Thoracic aorta (tissue), 2 donors: ENCODE measurements at regions not wholly inside any gene's neighbourhood (a gene's known extent, or its start where the extent isn't known, plus 50 kb on each side); places are given as distances from the start of the nearest gene placed in this dataset.

Experiments
- ATAC-seq: fragments of 150-250 bp; one replicate; pipeline ENCODE4 v1.8.0; 2017; ENCODE audit warnings: low read depth; ENCODE audit not compliant: insufficient number of reproducible peaks, low FRiP score
- DNase-seq: peaks from one replicate; pipeline ENCODE4 v3.0.0-alpha.2; 2020; ENCODE audit warnings: low spot score
- H3K27ac ChIP-seq, 2 donors: fragments of 200-600 bp; sonication (generic); 1 replicate in 1 of 2; 2 replicates in 1 of 2; pipeline ENCODE4 v1.5.1; 2016; ENCODE audit warnings: mild to moderate bottlenecking in 2 of 2, moderate library complexity in 2 of 2
- H3K27me3 ChIP-seq: fragments of 200-600 bp; sonication (generic); replicated peaks from 2 replicates; pipeline ENCODE4 v1.6.0; 2016; ENCODE audit warnings: mild to moderate bottlenecking; ENCODE audit not compliant: insufficient read depth
- H3K36me3 ChIP-seq: fragments of 200-600 bp; sonication (generic); one replicate; pipeline ENCODE4 v1.5.1; 2016
- H3K4me1 ChIP-seq, 2 donors: fragments of 200-600 bp; sonication (generic); 1 replicate in 1 of 2; 2 replicates in 1 of 2; pipeline versions ENCODE4 v1.5.1 to v1.6.0; 2016; ENCODE audit warnings: low read depth in 2 of 2, mild to moderate bottlenecking in 1 of 2; ENCODE audit not compliant: control insufficient read depth in 1 of 2
- H3K4me3 ChIP-seq: fragments of 200-600 bp; sonication (generic); 2 replicates; pipeline ENCODE4 v1.5.1; 2016; ENCODE audit warnings: mild to moderate bottlenecking
- H3K9me3 ChIP-seq: fragments of 200-600 bp; sonication (generic); 2 replicates; pipeline ENCODE4 v1.5.1; 2016
- CTCF ChIP-seq: fragments of 200-600 bp; sonication (generic); IDR thresholded peaks from one replicate; pipeline ENCODE4 v1.5.1; 2019; ENCODE audit warnings: antibody characterized with exemption

DNA sequence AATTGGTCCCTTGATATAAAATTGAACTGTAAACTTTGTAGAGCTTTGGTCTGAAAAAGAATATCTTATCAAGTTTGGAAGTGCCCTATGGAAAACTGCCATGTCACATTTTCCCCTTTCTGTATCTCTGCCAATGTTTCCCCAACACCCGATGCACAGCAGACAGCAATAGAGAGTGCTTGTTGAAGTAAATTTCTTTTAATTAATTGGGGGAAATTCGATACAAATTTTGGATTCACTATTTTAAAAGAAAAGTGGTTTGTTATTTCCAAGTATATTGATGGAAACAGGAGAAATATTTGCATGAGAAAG lies 208.1 kb downstream of the OGFRL1 start:
- ATAC-seq (no peak), DNase-seq (no peak)
- Histone ChIP-seq H3K4me1 (peaks cover 11 to 17% of the 10 kb centered on the region in 2 donors), H3K9me3 (no peaks in the 10 kb centered on the region), H3K36me3 (no peaks in the 10 kb centered on the region), H3K27ac (peak overlapping the region; percentile 77), H3K27me3 (no peaks in the 10 kb centered on the region), H3K4me3 (peak overlapping the region; percentile 67)
- TF ChIP-seq CTCF: no peak

DNA sequence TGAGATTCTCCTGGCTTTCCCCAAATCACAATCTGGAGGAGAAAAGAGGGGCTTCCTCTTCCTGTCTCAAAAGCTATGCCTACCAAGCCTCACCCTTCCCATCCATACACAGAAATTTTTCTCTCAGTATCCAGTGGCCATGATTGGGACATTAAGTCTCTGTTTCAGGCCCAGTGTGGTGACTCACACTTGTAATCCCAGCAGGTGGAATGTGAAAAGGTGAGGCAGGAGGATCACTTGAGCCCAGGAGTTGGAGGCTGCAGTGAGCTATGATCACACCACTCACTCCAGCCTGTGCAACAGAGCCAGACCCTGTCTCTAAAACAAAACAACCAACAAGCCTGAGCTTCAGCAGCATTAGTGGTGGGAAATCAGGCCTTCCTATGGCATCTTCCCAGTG lies 210.0 kb downstream of the OGFRL1 start:
- Histone ChIP-seq H3K4me1 (peaks cover 11 to 17% of the 10 kb centered on the region in 2 donors), H3K36me3 (no peaks in the 10 kb centered on the region), H3K9me3 (no peaks in the 10 kb centered on the region), H3K4me3 (no peak overlapping the region), H3K27ac (no peak overlapping the region), H3K27me3 (no peaks in the 10 kb centered on the region)
- no peak for TF ChIP-seq CTCF
- DNase-seq (no peak), ATAC-seq (no peak)

DNA sequence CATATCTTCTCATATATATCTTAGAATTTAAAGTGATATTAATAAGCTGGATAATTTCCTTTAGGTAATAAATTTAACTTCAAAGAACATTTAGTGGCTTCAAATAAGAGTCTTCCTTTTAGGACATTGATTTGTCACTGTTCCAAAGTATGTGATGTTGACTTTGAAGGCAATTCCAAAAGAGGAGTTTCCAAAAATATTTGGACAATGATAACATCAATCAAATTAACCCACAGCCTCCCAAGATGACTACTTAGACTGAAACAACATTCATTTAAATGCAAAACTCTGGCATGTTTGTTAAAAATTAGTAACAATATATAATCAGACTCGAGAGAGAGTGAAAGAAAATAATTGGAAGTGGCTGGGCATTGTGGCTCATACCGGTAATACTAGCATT lies 211.1 kb downstream of the OGFRL1 start:
- Histone ChIP-seq H3K9me3 (no peaks in the 10 kb centered on the region), H3K36me3 (no peaks in the 10 kb centered on the region), H3K27ac (no peak overlapping the region), H3K4me1 (peaks cover 11 to 17% of the 10 kb centered on the region in 2 donors), H3K4me3 (no peak overlapping the region), H3K27me3 (no peaks in the 10 kb centered on the region)
- ATAC-seq: no peak
- no peak for DNase-seq
- TF ChIP-seq CTCF: no peak

DNA sequence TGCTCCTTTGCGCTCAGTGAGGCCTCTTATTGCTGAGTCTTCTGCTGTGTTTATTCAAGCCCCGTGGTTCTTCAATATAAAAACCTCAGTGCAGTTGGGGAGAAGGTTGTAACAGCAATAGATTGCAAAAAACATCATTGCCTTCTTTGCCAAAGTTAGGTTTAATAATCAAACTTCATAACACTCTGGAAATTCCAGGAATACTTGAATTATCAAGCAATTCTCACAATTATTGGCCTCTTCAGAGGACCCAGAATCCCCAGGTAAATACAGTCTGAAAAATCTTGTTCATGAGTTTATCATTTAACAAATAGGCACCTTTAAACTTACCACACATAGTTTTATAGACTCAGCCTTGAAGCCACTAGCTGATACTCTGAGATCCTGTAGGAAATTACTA lies 213.6 kb downstream of the OGFRL1 start:
- no peaks in the 10 kb centered on the region for H3K27me3 ChIP-seq
- no peaks in the 10 kb centered on the region for H3K4me1 ChIP-seq
- H3K36me3 ChIP-seq: no peaks in the 10 kb centered on the region
- no peak for TF ChIP-seq CTCF
- ATAC-seq (no peak), DNase-seq (no peak)
- no peak overlapping the region for H3K4me3 ChIP-seq
- H3K9me3 ChIP-seq: no peaks in the 10 kb centered on the region
- H3K27ac ChIP-seq: no peak overlapping the region

DNA sequence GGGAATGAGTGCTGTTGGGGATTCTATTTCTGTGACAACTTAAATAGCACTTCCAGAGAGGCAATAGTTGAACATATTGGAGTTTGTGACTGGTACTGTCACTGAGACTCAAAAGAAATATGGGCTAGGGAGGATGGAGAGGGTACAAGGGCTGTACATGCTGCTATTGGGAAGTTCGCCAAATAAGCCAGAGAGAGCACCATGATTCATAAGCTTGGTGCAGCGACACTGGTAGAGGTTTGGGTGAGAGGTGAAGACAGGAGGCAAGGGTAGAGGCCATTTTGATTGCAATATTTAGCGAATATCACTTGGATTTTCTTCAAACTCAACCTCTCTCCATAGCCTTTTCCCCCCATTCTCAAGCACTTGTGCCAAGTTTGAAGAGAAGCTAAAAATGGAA lies 214.3 kb downstream of the OGFRL1 start:
- no peak for TF ChIP-seq CTCF
- no peak overlapping the region for H3K4me3 ChIP-seq
- ATAC-seq: no peak
- no peak for DNase-seq
- H3K4me1 ChIP-seq: no peaks in the 10 kb centered on the region
- no peak overlapping the region for H3K27ac ChIP-seq
- no peaks in the 10 kb centered on the region for H3K36me3 ChIP-seq
- no peaks in the 10 kb centered on the region for H3K9me3 ChIP-seq
- no peaks in the 10 kb centered on the region for H3K27me3 ChIP-seq
